HG03354 (cell line): ENCODE measurements at regions not wholly inside any gene's neighbourhood (a gene's known extent, or its start where the extent isn't known, plus 50 kb on each side); places are given as distances from the start of the nearest gene placed in this dataset.
A peak's percentile ranks its signal among the peaks of the same experiment; 100 is the strongest.

Experiments
- ATAC-seq: cut with Tn5 transposase; IDR thresholded peaks from one replicate; pipeline ENCODE4 v1.9.1; 2021; ENCODE audit warnings: mild to moderate bottlenecking; ENCODE audit not compliant: unreplicated experiment, poor library complexity, severe bottlenecking

- ATAC-seq = no peak
Observed at GRCh38 chr2:75334076-75334475, 134.8 kb upstream of the TACR1 start.

GRCh38 chr2:75333646-75334045 is 134.3 kb upstream of the TACR1 start:
- ATAC-seq = no peak

GRCh38 chr2:75328156-75328555 is 128.8 kb upstream of the TACR1 start:
- ATAC-seq = no peak

- no peak for ATAC-seq
Observed at GRCh38 chr2:75327334-75327733, 128.0 kb upstream of the TACR1 start.

- no peak for ATAC-seq
Observed at GRCh38 chr2:75326645-75327044, 127.3 kb upstream of the TACR1 start.

- ATAC-seq = no peak
Observed at GRCh38 chr2:75325594-75325993, 126.3 kb upstream of the TACR1 start.

- ATAC-seq = no peak
Observed at GRCh38 chr2:75324861-75325284, 125.6 kb upstream of the TACR1 start.

GRCh38 chr2:75324141-75324540 is 124.8 kb upstream of the TACR1 start:
- no peak for ATAC-seq

- ATAC-seq = no peak
Observed at GRCh38 chr2:75321599-75321922, 122.2 kb upstream of the TACR1 start.

- no peak for ATAC-seq
Observed at GRCh38 chr2:75320898-75321598, 121.7 kb upstream of the TACR1 start.

GRCh38 chr2:75319951-75320350 is 120.6 kb upstream of the TACR1 start:
- no peak for ATAC-seq

- no peak for ATAC-seq
Observed at GRCh38 chr2:75317802-75318201, 118.5 kb upstream of the TACR1 start.

GRCh38 chr2:75317316-75317715 is 118.0 kb upstream of the TACR1 start:
- ATAC-seq = no peak

- ATAC-seq = no peak
Observed at GRCh38 chr2:75315436-75315835, 116.1 kb upstream of the TACR1 start.

GRCh38 chr2:75311993-75312392 is 112.7 kb upstream of the TACR1 start:
- peak; percentile 100 for ATAC-seq

- ATAC-seq = no peak
Observed at GRCh38 chr2:75311521-75311920, 112.2 kb upstream of the TACR1 start.

- ATAC-seq = no peak
Observed at GRCh38 chr2:75310876-75311275, 111.6 kb upstream of the TACR1 start.

- no peak for ATAC-seq
Observed at GRCh38 chr2:75309596-75310463, 110.5 kb upstream of the TACR1 start.

GRCh38 chr2:75303227-75303626 is 103.9 kb upstream of the TACR1 start:
- ATAC-seq = no peak

- ATAC-seq = no peak
Observed at GRCh38 chr2:75294362-75294761, 95.0 kb upstream of the TACR1 start.

- ATAC-seq = no peak
Observed at GRCh38 chr2:75292826-75293225, 93.5 kb upstream of the TACR1 start.
